ENCODE measurements at regions not wholly inside any gene's neighbourhood (a gene's known extent, or its start where the extent isn't known, plus 50 kb on each side); places are given as distances from the start of the nearest gene placed in this dataset.

DNA sequence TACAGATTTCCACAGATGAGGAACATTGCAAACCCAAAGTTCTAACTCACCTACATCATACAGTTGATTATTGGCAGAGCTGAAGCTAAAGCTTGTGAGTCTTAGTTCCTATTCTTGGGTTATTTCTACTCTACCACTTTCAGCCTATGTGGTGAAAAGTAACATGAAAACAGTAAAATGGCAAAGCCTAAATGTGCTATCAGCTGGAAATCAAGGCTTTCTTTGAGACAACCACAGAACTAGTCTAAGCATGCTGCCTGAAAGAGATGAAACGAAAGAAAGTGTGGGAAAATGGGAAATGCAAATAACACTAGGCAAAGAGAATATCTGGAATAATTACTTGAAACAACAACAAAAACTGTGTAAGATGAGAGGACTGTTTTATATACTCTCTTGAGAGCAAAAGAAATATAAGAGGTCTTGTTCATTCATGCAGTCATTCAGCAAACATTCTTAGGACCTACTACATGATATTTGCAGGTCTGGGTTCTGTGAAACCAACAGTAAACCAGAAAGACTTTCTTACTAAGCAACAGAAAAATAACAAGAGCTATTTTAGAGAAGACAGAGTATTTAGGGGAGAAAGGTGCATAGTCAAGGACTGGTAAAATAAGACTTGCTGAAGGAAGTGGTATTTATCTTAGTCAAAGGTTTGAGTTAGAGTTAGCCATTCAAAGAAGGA lies 437.1 kb downstream of the HTR7 start:
- DNase-seq: no peak

DNA sequence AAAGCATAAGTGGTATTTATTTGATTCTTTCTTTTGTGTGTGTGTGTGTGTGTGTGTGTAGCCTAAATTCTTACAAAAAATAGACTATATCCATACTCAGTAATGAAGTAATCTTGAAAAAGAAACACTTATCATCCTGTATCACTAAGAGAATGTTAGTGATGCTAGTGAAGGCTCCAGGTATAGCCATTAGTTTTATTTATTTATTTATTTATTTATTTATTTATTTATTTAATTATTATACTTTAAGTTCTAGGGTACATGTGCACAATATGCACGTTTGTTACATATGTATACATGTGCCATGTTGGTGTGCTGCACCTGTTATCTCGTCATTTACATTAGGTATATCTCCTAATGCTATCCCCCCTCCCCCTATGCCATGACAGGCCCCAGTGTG lies 436.0 kb downstream of the HTR7 start:
- no peak for DNase-seq

DNA sequence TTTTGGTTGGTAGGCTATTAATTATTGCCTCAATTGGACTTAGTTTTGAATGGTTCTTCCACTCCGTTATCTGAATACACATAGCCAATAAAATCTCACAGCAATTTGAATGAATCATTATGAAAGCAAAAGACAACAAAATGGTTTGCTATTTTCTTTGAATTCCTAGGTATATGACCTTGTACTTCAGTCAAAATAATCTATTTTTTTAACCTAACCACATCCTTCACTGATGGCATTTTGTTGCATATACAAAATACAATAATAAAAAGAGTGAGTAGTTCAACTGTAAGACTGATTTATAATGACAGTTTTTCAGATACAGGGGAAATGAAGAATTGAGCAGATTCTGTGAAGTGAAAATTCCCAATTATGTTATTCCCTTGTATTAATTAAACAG lies 433.1 kb downstream of the HTR7 start:
- no peak for DNase-seq

DNA sequence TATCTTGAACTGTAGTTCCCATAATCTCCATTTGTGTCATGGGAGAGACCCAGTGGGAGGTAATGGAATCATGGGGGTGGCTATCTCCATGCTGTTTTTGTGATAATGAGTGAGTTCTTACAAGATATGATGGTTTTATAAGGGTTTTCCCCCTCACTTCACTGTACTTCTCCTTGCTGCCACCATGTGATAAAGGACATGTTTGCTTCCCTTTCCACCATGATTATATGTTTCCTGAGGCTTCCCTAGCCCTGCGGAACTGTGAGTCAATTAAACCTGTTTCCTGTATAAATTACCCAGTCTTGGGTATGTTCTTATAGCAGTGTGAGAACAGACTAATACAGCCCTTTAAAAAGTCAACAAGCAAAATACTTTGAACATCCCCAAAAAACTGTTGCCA lies 427.7 kb downstream of the HTR7 start:
- DNase-seq: no peak

DNA sequence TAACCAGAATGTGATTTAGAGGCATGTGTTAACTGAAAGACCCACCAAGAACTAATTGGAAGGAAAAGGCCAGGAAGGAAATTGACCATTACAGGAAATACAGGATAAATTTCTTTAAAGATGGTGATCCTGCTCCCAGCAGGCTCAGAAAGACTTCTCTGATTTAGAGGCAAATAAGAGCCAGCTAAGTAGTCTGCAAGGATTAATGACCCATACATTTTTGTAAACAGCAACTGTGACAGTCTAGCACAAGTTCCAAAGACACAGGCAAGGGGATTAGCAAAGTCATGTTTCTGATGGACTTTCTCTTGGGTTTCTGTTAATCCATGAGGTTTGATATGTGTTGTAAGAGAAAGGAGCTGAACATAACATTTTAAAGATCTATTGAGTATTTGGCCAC lies 425.0 kb downstream of the HTR7 start:
- no peak for DNase-seq

DNA sequence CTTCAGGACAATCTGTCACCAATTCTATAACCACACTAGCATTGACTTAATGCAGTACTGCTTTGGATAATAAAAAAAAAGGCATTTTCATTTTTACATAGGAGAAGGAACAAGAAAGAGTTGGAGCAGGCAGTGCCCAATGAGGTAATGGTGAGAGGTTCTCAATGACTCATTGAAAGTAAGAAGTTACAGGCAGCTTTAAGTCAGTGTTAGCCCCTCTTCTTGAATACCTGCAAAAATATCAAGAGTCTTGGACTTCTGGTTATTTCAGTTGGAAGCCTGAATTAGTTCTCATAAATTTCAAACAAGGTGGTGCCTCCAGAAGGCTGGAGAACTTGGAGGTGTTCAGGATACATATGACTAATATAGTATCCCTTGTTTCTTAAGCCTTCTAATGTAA lies 422.5 kb downstream of the HTR7 start:
- DNase-seq: no peak

DNA sequence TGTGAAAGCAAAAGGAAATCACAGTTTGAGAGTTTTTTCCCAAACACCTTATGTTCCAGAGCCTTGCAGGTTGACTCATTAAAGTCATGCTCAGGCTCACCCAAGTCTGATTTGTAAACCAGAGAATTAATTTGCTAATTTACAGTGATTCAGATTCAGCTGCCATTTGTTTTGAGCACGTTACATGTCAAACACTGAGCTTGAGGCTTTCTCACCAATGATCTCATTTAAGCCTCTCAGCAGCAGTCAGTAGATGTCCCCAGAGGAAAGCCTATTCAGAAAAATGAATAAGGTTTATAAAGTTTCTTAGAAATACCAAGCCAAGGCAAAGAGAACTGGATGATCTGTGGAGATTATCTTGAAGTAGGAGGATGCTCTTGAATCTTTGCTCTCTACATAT lies 420.4 kb downstream of the HTR7 start:
- DNase-seq: no peak

DNA sequence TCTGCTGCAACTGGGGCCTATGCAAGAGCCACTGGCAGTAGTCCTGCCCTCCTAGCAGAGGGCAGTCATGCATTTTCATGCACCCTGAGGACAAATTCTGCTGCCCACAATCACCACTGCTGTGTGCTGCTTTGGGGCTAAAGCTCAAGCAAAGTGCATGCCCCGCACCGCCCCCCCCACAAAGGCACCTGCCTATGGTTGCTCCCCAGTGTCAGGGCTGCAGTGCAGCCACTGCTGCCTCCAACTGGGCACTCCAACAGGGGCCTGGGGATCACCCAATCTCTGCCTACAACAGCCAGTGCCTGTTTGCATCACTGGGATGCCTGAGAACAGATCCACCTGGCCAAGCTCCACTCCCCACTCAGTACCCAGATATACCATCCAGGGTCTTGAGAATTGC lies 417.0 kb downstream of the HTR7 start:
- no peak for DNase-seq

DNA sequence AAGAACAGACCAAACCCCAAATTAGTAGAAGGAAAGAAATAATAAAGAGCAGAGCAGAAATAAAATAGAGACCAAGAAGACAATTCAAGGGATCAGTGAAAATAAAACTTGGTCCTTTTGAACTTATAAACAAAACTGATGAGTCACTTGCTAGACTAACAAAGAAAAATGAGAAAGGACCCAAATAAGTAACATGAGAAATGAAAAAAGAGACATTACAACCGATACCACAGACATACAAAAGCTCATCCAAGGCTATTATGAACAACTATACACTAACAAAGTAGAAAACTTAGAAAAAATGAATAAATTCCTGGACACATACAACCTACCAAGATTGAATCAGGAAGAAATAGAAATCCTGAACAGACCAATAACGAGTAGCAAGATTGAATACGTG lies 414.5 kb downstream of the HTR7 start:
- DNase-seq: no peak

DNA sequence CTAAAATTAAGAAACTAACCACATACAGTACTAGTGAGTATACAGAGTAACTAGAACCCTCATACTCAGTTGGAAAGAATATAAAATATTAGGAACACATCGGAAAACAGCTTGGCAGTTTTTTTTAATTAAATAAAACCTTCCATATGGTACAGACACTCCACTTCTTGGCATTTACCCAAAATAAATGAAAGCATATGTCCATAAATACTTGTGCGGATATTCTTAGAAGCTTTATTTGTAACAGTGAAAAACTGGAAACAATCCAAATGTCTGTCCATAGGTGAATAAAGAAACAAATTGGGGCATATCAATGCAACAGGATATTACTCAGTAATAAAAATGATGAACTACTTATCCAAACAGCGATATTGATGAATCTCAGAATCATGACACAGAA lies 410.0 kb downstream of the HTR7 start:
- no peak for DNase-seq

DNA sequence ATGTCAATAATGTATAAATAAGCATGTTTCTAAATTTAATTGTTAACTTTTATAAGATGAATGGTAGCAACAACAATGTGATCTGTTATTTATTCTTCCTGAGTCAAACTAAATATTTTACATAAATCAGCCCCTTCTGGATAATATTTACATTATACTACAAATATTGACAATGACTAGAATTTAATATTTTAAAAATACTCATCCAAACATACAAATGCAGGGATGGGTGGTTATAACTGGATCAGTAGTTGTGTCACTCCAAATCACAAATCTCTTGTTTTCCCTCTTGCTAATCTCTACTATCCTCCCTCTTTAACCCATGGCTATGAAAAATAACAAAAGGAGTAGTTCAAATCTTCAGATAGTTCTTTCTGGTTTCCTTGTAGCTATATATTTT lies 407.0 kb downstream of the HTR7 start:
- no peak for DNase-seq

DNA sequence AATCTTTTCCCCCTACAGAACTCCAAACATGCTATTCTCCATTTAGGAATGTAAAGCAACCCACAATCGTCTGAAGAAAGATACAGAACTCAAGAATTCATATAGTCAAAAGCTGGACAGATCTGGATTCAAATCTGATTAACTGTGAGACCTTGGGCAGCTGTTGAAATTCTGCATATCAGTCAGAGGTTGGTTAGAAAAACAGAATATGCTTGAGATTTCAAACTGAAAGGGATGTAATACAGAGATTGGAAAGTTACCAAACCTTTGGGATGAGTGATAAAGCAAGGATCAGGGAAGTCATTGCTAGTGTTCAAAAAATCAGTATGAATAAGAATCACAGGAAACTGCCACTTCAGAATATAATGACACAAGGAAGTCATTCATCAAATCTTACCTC lies 406.6 kb downstream of the HTR7 start:
- no peak for DNase-seq

DNA sequence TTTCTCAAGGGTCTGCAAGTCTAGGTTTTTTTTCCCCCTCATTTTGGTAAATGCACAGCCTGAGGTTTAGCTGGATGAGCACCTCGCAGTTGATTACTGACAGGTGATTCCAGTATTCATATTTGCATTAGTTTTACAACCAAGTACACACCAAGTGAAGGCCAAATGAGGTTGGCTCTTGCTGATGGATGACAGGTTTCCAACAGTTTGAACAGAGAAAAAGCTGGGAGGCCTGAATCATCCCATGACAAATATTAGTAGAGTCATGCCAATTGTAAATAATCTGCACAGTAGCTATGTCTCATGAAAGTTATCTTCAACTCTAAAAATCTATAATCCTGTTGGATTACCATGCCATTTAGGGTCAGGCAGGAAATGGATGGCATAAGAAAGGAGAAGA lies 399.8 kb downstream of the HTR7 start:
- DNase-seq: no peak

DNA sequence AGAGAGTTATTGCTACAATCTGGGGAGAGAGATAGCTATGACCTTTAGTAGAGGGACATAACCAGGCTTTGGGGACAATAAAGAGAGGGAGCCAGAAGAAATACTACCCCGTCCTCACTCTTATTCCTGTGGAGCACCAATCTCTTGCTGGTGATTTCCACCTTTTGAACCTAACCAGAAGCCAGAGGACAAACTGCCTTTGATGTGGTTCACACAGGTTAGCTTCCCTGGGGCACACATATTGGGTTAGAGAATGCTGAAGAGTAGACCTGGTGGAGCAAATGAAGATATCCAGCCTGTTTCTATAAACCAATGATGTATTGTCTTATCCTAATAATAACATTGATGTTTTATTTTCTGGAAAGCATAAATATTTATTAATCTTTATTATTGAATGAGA lies 399.3 kb downstream of the HTR7 start:
- no peak for DNase-seq

DNA sequence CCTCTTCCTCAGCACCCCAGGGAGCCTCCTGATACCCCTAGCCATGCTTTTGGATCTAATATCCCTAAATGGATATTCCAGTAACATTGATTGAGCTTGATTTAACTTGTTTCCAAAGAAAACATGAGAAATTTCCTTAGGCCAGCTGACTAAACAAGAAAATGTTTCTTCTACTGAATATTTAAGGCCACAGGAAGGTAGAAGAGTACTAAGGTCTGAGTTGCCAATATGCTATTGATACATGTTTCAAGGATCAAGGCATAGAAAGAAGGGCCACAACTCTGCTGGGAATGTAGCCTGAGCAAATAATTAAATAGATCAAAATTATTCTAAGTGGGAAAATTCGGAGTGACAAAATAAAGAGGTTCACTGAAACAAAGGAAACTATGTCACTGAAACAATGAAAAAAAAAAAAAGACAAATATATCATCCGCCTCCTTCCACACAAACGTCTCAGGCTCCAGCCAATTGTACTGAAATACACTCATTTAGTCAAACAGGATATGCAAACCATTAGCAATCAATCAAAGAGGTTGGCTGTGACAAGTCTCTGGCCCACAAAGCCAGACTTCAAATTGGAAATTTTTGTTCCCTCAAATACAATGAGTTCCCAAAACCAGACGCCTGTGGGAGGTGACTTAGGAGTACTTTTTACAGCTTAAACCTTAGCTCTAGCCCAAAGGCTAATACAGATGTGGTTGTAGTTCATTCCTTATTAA lies 396.2 kb downstream of the HTR7 start:
- DNase-seq: no peak

DNA sequence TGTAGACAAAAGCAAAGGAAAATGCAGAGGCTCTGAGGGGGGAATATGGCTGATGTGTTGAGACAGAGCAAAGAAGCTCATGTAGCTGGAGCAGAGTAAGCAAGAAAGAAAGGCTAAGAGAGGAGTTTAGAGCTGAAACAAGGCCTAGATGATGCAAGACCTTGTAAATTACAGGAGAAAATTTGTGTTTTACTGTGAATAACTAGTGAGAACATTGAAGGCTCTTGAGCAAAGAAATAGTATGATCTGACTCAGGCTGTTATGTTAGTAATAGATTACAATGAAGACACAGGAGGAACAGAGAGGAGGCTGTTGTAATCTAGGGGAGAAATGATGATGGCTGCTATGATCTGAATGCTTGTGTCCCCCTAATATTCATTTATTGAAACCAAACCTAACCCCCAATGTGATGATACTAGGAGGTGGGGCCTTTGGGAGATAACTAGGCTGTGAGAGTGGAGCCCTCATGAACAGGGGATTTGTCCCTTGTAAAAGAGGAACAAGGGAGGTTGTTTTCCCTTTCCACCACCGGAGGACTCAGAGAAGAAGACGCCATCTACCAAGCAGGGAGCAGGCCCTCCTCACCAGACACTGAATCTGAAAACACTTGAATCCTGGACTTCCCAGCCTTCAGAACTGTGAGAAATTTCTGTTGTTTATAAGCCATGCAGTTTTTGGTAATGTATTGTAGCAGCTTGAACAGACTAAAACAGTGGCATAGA lies 394.9 kb downstream of the HTR7 start:
- no peak for DNase-seq

DNA sequence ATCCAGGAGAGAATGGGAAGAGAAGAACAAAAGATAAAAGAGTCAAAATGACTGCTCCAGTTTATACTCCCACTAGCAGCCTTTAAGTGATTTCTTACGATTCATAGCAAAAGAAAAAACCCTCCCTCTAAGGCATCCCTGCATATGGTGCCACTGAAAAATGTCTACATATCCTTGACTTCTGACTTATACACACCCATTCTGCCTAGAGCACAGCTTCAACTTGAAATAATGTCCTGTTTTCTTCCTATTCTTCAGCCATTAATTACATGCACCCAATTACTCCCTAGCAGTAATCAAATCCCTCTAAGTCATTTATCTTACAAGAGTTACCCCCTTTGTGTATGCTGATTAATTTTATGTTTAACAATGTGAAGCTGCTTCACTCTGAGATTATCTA lies 393.5 kb downstream of the HTR7 start:
- no peak for DNase-seq

DNA sequence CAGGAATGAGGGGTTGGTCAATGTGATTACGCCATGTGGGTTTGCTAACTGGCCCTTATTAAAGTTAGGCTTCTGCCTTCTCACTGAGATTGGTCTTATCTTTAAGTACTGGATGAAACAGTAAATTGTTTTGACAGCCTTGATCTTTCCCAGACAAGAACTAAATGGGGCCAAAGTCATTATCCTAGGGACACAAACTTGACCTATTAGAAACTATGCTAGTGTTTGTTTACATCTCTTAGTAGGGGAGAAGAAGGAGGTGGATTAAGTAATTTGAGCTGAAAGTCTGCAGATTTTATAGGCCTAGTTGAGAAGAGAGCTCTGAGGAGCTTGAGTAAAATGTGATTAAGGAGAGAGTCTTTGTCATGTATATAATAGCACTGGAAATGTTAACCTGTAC lies 386.9 kb downstream of the HTR7 start:
- DNase-seq: no peak

DNA sequence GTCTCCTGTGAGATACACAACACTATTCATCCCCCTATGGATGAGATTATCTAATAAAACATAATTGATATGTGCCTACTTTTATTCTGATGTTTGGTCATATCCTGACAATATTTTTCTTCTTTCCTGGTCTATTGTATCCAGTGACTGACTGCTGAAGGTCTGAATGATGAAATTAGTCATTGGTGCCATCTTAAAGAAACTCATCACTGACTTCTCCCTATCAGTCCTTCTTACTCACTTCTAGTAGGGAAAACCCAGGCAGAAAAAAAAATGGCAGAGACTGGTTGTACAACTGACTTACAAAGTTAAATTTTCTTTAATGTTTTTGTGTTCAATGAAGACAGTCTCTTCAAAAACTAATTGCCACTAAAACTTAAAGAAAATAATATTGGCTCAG lies 377.4 kb downstream of the HTR7 start:
- DNase-seq: no peak

DNA sequence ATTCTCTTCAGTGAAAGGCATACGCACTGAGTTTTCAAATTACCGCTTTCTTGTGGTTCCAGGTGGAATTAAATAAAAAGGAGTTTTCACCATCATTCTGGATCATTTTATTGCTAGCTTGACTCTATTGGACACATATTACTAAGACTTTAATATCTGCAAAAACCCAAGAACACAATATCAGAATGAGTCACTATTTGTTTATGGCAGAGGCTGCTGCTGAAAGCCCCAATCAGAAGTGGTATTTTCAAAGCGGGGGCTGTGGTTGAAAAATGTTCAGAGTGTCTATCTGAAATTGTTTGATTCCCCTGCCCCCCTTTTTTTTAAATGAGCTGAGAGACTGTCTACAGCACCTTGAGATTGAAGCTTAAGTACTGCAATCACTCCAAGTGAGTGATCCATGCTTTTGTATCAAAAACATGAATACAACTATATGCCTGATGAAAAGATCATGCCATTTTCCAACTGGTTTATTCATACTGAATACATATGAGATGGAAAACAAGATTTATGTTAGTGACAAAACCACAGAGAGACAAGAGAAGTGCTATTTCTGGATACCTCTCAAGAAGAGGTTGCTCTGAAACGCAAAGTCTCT lies 376.4 kb downstream of the HTR7 start:
- no peak for DNase-seq

DNA sequence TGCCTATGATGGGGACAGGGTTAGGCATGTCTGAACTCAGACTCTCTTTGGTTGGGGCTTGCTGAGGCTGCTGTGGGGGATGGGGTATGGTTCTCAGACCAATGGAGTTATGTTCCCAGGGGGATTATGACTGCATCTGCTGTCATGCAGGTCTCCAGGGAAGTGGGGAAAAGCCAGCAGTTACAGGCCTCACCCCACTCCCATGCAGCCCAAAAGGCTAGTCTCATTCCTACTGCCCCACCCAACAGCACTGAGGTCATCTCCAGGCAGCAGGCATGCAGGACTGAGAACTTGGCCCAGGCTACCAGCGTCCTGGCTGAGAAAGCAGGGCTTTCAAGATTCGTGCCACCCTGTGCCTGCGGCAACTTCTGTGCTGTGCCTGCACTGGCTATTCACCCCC lies 373.3 kb downstream of the HTR7 start:
- no peak for DNase-seq

DNA sequence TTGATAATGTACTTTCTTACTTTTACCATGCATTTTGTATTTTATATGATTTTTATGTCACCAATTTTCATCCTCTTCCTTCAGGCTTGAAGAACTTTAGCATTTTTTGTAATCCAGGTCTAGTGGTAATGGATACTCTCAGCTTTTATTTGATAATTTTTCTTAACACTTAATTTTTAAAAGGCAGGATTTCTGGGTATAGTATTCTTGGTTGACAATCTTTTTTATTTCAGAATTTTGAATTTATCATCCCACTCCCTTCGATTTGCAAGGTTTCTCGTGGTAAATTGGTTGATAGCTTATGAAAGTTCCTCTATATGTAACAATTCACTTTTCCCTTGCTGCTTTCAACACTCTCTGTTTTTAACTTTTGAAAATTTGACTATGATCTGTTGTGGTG lies 363.7 kb downstream of the HTR7 start:
- DNase-seq: no peak

DNA sequence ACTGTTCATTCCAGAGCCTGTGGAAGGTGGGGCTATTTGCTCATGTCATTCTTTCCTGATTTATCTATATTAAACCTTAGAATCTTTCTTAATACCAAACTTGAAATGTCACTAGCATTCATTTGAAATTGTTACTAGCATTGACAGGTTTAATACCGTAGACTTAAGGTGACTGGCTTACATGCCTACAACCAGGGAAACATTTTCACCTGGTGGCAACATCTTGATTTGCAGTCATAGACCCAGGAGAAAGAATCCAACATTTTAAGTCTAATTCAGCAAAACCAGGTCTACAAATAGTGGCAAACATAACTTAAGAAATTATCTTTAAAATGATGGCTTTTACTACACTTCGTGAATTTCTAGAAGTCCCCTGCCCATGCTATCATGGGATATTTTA lies 353.7 kb downstream of the HTR7 start:
- DNase-seq: no peak

DNA sequence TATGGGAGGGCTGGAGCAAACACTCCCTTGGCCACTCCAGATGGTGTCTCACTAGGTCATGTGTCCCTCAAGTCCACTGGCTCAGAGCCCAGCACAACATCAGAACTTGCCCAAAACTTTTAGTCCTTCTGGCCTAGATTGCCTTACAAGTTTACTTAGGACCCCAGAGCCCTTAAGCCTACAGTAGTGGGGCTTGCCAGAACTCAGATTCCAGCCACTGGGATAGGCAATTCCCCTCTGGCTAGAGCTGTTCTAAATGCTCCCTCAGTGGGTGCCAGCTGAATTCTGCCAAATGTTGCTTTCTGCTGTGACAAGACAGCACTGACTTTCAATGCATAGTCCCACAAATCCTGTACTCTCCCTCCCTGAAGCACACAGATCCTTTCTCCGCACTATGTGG lies 331.1 kb downstream of the HTR7 start:
- no peak for DNase-seq
